CMK (cell line): ENCODE measurements at regions not wholly inside any gene's neighbourhood (a gene's known extent, or its start where the extent isn't known, plus 50 kb on each side); places are given as distances from the start of the nearest gene placed in this dataset.
"Not testable (repeated sequence)": the region's sequence is repeated elsewhere in the genome, so short reads cannot be mapped to it uniquely, and the experiment has no call there.

ENCODE experiments used
- DNase-seq: peaks from one replicate; pipeline ENCODE4 v3.0.0-alpha.2; 2010; ENCODE audit warnings: low read depth

DNA sequence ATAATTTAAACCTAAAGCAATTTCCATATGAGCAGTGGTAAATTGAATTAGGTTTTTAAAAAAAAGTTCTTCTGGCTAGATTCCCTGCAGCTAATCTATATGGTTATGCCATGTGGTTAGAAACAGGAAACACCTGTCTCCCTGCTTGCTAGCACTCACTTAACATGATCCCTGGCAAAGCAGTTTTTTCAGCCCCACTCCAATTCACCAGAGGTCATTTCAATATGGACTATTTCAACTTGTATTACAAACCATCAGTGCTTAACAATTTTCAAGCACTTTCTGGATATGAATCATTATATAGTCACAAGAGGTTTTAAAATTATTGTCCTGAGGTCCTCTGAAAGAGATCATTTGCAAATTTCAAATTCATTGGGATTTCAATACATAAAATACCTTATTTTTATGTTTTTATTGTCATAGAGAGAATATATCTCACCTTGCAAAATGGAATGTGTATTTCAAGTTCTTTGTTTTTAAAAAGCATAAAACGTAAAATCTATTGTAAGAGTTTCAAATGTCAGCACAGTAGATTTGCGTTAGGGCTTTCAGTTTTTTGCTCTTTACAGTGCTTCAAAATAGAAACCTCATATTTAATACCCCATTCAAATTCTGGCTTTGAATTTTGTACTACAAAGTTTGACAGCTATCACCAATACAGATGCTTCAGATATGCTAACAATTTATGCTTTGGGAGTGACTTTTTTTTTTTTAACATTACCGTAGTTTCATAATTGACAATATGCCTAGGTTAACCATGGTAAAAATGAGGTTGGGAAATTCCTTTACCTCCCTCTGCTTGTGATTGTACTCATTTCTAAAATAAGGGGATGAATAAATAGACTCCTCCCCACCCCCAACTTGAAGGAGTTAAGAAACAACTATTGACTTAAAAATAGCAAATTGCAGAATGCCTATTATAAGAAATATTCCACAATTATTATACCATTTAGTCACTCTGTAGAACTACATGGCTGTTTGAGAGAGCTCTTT, 117.5 kb upstream of the HGF start:
- DNase-seq, result peak; percentile 25

GRCh38 chr7:81886211-81886764, 116.4 kb upstream of the HGF start:
- DNase-seq, result no peak

- DNase-seq, result no peak
These were observed 115.0 kb upstream of the HGF start for GRCh38 chr7:81884817-81885216.

DNA sequence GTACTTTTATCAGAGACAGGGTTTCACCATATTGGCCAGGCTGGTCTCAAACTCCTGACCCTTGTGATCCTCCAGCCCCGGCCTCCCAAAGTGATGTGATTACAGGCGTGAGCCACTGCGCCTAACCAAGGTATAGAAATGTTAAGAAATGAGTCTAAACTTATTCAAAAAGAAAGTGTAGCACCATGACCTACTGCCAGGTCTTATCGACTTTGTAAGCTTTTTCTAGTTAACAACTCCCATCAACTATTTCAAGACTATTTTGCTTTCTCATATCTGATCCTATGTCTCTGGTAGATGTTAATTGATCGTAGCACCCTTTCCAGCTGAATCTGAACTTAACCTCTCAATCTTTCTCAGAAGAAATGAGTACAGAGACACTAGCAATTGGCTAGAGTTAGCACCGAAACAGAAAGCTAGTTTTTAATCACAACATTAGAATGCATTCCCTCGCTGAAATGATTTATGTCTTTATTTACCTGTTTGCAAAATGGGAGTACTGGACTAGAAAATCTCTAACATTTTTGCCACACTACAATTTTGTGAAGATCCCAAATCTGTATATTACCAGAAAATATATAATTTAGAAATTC, 114.0 kb upstream of the HGF start:
- no peak for DNase-seq

- no peak for DNase-seq
These were observed 112.2 kb upstream of the HGF start for GRCh38 chr7:81882086-81882485.

GRCh38 chr7:81877890-81878289, 108.0 kb upstream of the HGF start:
- DNase-seq, result no peak

DNA sequence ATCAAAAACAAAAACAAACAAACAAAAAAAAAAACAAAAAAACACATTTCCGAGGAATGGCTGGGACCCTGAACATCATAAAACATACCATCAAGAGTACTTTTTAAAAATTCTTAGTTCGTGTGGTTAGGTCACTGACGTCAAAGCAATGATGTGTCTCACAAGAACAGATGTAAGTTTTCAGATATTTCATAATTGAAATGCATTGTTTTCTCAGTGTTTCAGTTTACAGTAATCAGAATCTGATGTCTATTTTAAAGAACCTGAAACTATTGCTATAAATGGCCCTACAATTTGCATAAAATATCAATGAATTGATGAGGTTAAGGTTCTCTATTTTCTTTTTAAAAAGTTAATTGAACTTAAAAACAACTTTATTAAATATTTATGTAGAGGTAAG, 103.7 kb upstream of the HGF start:
- DNase-seq, result no peak

- DNase-seq, result no peak
These were observed 101.9 kb upstream of the HGF start for GRCh38 chr7:81871606-81872265.

DNA sequence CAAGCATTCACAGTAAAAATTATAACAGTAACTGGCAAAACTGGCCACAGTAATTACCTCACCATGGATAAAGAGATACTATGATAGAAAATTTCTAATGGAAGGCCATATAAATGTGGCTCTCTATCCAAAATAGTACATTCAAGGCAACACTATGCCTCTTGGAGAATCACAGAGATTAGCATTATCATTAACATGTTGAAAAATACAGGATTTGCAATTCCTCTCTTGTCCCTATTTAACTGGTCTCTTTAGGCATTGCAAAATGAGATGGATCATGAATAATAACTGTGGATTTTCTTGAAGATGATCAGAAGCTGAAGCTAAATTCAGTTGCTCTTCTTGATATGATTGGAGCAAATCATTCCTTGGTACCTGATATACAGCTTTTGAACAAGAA, 100.8 kb upstream of the HGF start:
- no peak for DNase-seq

GRCh38 chr7:81869670-81870069, 99.8 kb upstream of the HGF start:
- no peak for DNase-seq

DNA sequence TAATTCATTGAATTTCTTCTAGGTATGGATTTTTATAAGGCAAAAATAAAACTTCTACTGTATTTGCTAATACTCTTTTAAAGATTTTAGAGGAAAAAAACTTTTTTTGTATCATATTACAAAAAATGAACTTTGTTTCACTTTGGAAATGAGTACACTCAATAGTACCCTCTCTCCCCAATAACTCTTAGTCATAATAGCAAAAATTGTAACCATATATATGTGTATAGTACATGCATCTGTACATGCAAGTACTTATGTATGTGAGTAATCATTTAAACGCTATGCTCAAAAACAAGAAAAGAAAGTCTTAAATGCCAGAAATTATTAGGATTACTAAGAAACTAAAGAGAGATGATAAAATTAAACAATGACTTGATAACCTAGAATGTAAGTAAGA, 95.9 kb upstream of the HGF start:
- no peak for DNase-seq

DNA sequence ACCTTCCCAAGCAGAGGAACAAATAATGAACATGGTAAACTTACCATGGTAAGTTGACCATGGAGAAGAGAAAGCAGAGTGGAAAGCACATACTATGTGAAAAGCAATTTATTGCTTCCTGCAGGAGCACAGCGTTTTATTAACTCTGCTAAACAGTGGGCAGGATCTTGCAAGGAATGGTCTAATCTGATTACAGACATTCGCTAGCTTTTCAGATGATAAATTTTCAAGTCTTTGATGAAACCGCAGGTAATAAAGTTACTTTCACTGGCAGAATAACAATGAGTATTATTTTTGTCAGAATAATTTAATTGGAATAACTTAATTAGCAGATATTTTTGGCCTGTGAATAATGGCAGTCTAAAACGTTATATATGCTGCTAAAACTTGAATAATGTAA, 89.6 kb upstream of the HGF start:
- no peak for DNase-seq

DNA sequence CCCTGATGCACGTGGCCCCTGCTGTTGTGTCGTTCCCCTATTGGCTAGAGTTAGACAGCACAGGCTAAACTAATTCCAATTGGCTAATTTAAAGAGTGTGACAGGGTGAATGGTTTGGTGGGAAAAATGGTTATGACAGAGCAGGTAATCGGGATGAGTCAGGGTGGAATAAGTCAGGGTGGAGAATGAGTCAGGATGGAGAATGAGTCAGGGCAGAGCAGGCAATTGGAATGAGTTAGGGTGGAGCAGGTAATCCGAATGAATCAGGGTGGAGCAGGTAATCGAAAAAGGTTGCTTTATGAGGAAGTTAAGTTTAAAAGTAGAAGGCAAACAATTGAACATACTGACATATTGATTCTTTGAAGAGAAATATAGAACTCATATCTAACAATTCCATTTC, 89.0 kb upstream of the HGF start:
- DNase-seq, result not testable (repeated sequence)

- DNase-seq, result no peak
These were observed 87.5 kb upstream of the HGF start for GRCh38 chr7:81857385-81857784.

DNA sequence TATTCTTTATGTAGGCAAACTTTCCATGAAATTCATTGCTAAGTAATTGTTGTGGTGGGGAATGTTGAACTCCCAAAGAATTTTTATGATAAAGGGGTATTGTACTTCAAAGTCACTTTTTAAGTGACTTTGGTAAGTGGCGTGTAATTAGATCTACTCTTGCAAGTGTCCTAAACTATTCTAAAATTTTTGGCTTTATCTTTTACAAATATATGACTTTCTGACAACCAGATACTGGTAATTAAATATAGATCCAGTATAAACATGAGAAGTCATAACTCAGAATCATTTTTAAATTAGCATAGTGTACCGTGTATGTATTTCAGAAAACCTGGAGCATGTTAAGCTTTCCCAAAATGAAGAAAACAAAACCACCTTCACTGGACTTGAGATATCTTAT, 84.7 kb upstream of the HGF start:
- no peak for DNase-seq

DNA sequence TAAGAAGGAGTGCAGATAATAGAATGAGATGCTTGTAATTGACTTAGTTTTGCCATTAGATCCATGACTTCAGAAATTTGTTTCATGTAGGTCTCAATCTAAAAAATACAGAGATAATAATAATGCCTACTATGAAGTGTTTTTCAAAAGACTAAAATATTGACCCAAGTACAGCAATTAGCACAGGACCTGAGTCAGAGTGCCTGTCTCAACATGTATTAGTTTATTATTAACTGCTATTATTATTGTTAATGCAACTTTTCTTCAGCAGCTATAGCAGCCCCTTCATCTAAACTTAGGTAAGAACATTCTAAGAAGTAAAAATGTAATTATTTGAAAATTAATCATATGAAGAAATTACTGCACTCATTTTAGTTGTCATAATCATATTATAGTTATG, 82.9 kb upstream of the HGF start:
- no peak for DNase-seq

DNA sequence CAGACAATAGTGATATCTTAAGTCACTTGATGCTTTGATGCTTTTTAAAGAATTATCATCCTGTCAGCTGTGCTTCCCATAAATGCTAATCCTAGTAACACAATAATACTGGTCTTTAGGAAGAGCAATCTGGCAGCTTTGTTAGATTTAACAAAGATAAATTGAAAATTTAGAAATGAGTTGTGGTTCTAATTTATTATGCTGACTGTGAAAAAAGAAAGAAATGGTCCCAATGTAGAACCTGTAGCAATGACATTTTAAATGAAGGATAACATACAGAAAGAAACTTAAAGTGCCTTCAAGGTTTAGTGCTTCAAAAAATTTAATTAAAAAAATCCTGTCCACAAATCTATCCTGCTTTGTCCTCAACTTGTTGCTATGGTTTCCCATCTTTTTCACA, 81.6 kb upstream of the HGF start:
- no peak for DNase-seq

- peak; percentile 1 for DNase-seq
These were observed 76.6 kb upstream of the HGF start for GRCh38 chr7:81846398-81846797.

DNA sequence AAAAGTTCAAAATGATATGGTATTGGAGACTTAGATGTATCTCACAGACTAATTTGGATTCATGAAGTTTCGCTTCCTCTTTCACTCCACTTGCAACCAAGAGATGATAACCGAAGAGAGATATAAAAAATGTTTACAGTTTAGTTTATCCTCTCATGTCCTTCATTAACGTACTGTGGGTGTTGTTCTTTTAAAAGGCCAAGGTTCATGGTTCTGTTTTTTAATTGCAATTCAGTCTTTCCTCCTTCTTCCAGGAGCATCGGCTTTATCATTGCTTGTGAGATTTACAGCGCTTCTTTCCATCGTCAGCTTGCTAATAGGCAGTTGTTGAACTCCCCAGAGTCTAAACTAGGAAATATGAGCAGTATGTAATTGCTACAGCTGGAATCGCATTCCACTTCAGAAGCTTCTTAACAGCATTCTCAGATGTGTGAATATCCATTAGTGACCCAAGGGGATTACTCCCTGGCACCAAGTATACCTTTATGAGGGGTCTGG, 75.9 kb upstream of the HGF start:
- no peak for DNase-seq

- not testable (repeated sequence) for DNase-seq
These were observed 73.8 kb upstream of the HGF start for GRCh38 chr7:81843657-81844056.

DNA sequence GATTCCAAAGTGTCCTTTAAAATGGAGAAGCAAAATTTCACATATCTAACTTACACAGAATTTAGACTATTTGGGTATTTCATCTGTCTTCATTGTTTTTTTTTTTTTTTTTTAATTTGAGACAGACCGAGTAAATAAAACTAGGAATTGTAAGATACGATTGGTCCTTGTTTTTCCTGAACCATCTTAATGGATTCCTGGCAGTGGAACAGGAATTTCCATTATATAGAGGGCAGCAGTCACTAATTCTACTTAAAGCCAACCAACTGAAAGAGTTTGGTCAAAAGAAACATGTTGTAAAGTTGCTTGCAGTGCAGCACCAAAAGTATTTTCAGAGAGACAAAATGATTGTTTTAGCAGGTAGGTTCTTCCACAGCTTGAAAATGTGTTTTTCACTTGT, 72.5 kb upstream of the HGF start:
- DNase-seq, result no peak

- no peak for DNase-seq
These were observed 70.0 kb upstream of the HGF start for GRCh38 chr7:81839708-81840369.
